H1 (cell line): ENCODE measurements at regions not wholly inside any gene's neighbourhood (a gene's known extent, or its start where the extent isn't known, plus 50 kb on each side); places are given as distances from the start of the nearest gene placed in this dataset.

Experiments used
- CTCF ChIA-PET: fragments of 300-600 bp; sonication (Branson Sonifier 250); formaldehyde crosslinking; loops from one replicate; lab custom pipeline; 2021; ENCODE audit not compliant: partially characterized antibody; lab: Charles Lee
- POLR2A ChIA-PET: fragments of 300-600 bp; sonication (Branson Sonifier 250); formaldehyde crosslinking; loops from one replicate; lab custom pipeline; 2021; ENCODE audit warnings: inconsistent platforms; ENCODE audit not compliant: partially characterized antibody; lab: Charles Lee
- DNase-seq, 2 experiments: peaks; one replicate each; pipeline versions ENCODE4 v3.0.0 to v3.0.0-alpha.2; 2010 to 2022; ENCODE audit warnings: low spot score in 2 of 2, low read depth in 1 of 2, mixed read lengths in 1 of 2
- FAIRE-seq: peaks from 2 replicates; lab custom pipeline; 2011; peaks lifted over from hg19 to GRCh38; lab: Jason Lieb, UNC
- H2AFZ ChIP-seq: 2 replicates; pipeline ENCODE4 v1.8.1; 2012; ENCODE audit warnings: low read length, inconsistent platforms
- H2AK5ac ChIP-seq: 2 replicates; pipeline ENCODE4 v1.6.1; 2013; ENCODE audit warnings: low read depth, low read length
- H2BK120ac ChIP-seq: replicated peaks from 2 replicates; pipeline ENCODE3; 2013; ENCODE audit warnings: low read depth, low read length, inconsistent platforms
- H2BK12ac ChIP-seq: 2 replicates; pipeline ENCODE4 v1.6.1; 2013; ENCODE audit warnings: low read depth, low read length
- H2BK15ac ChIP-seq: 2 replicates; pipeline ENCODE4 v1.6.1; 2013; ENCODE audit warnings: low read length
- H2BK20ac ChIP-seq: 2 replicates; pipeline ENCODE4 v1.6.1; 2013; ENCODE audit warnings: low read length
- H2BK5ac ChIP-seq: 2 replicates; pipeline ENCODE4 v1.6.1; 2013; ENCODE audit warnings: low read depth, low read length
- H3K14ac ChIP-seq: 2 replicates; pipeline ENCODE4 v1.6.1; 2013; ENCODE audit warnings: inconsistent platforms; ENCODE audit not compliant: insufficient read length
- H3K18ac ChIP-seq: 2 replicates; pipeline ENCODE4 v1.6.1; 2013; ENCODE audit warnings: low read length; ENCODE audit errors: extremely low read depth
- H3K23ac ChIP-seq: 2 replicates; pipeline ENCODE4 v1.6.1; 2013; ENCODE audit warnings: inconsistent platforms; ENCODE audit not compliant: insufficient read length
- H3K23me2 ChIP-seq: 2 replicates; pipeline ENCODE4 v1.6.1; 2013; ENCODE audit warnings: low read depth, low read length
- H3K27ac ChIP-seq: 2 replicates; pipeline ENCODE4 v1.6.1; 2011; ENCODE audit warnings: low read depth, low read length, inconsistent platforms
- H3K27me3 ChIP-seq, 4 experiments: replicated peaks in 1 of 4; 1 replicate in 1 of 4; 2 replicates in 3 of 4; pipeline versions ENCODE4 v1.6.1 to v1.8.1; 2011 to 2013; ENCODE audit warnings: low read length in 3 of 4, mild to moderate bottlenecking in 3 of 4, inconsistent platforms in 2 of 4, mixed read lengths in 2 of 4, moderate library complexity in 1 of 4; ENCODE audit not compliant: control insufficient read depth in 3 of 4, insufficient read depth in 3 of 4; ENCODE audit errors: extremely low read depth in 1 of 4
- H3K36me3 ChIP-seq, 4 experiments: 2 replicates each; pipeline versions ENCODE4 v1.6.1 to v1.8.1; 2011 to 2013; ENCODE audit warnings: mild to moderate bottlenecking in 4 of 4, low read length in 3 of 4, moderate library complexity in 2 of 4, control low read depth in 1 of 4, inconsistent platforms in 1 of 4; ENCODE audit not compliant: insufficient read depth in 4 of 4, control insufficient read depth in 2 of 4
- H3K4ac ChIP-seq: replicated peaks from 2 replicates; pipeline ENCODE3; 2013; ENCODE audit warnings: low read length, low read depth, mixed read lengths, inconsistent platforms; ENCODE audit not compliant: insufficient read length
- H3K4me1 ChIP-seq, 4 experiments: replicated peaks in 1 of 4; 1 replicate in 1 of 4; 2 replicates in 3 of 4; pipeline versions ENCODE4 v1.6.1 to v1.8.1; 2011 to 2013; ENCODE audit warnings: low read length in 3 of 4, inconsistent platforms in 2 of 4, mixed read lengths in 1 of 4; ENCODE audit not compliant: insufficient read depth in 4 of 4, control insufficient read depth in 3 of 4
- H3K4me2 ChIP-seq, 2 experiments: 2 replicates each; pipeline versions ENCODE4 v1.6.1 to v1.8.1; 2011 to 2013; ENCODE audit warnings: low read depth in 2 of 2, low read length in 2 of 2, control low read depth in 1 of 2, inconsistent platforms in 1 of 2, mild to moderate bottlenecking in 1 of 2; ENCODE audit not compliant: insufficient read depth in 1 of 2
- H3K4me3 ChIP-seq, 4 experiments: fragments of 200-600, 300-600 bp in 1 of 4; sonication (generic), shearing (Covaris generic), sonication (Bioruptor Twin) in 1 of 4; 2 replicates each; pipeline versions ENCODE4 v1.5.1 to v1.8.1; 2011 to 2016; ENCODE audit warnings: low read length in 4 of 4, low read depth in 3 of 4, control low read depth in 2 of 4, inconsistent platforms in 2 of 4, mild to moderate bottlenecking in 2 of 4, mixed read lengths in 1 of 4, moderate library complexity in 1 of 4; ENCODE audit not compliant: insufficient read depth in 2 of 4; ENCODE audit errors: extremely low read depth in 1 of 4
- H3K56ac ChIP-seq: replicated peaks from 2 replicates; pipeline ENCODE3; 2013; ENCODE audit warnings: low read depth, mild to moderate bottlenecking, mixed read lengths, low read length, inconsistent platforms; ENCODE audit not compliant: insufficient read length
- H3K79me1 ChIP-seq: 2 replicates; pipeline ENCODE4 v1.6.1; 2013; ENCODE audit warnings: low read depth, low read length, control low read depth
- H3K79me2 ChIP-seq, 2 experiments: 2 replicates each; pipeline versions ENCODE4 v1.6.1 to v1.8.1; 2012 to 2013; ENCODE audit warnings: low read length in 2 of 2, mild to moderate bottlenecking in 2 of 2, inconsistent platforms in 1 of 2; ENCODE audit not compliant: insufficient read depth in 2 of 2, control insufficient read depth in 1 of 2
- H3K9ac ChIP-seq, 4 experiments: replicated peaks in 1 of 4; 1 replicate in 1 of 4; 2 replicates in 3 of 4; pipeline versions ENCODE4 v1.6.1 to v1.8.1; 2011 to 2013; ENCODE audit warnings: low read depth in 3 of 4, low read length in 3 of 4, control low read depth in 2 of 4, mild to moderate bottlenecking in 2 of 4, moderate library complexity in 2 of 4, inconsistent platforms in 1 of 4; ENCODE audit errors: extremely low read depth in 1 of 4
- H3K9me3 ChIP-seq, 2 experiments: 2 replicates each; pipeline versions ENCODE4 v1.6.1 to v1.8.1; 2012 to 2013; ENCODE audit warnings: mild to moderate bottlenecking in 2 of 2, moderate library complexity in 2 of 2, control low read depth in 1 of 2, inconsistent platforms in 1 of 2, low read depth in 1 of 2, low read length in 1 of 2, mixed read lengths in 1 of 2; ENCODE audit not compliant: insufficient read depth in 2 of 2
- H4K20me1 ChIP-seq, 2 experiments: replicated peaks in 1 of 2; 2 replicates each; pipeline versions ENCODE3 to v1.8.1; 2011 to 2013; ENCODE audit warnings: inconsistent platforms in 2 of 2, low read length in 2 of 2, mild to moderate bottlenecking in 1 of 2; ENCODE audit not compliant: insufficient read depth in 2 of 2, control insufficient read depth in 1 of 2
- H4K5ac ChIP-seq: 2 replicates; pipeline ENCODE4 v1.6.1; 2013; ENCODE audit warnings: low read length, low read depth, mixed read lengths, inconsistent platforms; ENCODE audit not compliant: insufficient read length
- H4K8ac ChIP-seq: 2 replicates; pipeline ENCODE4 v1.8.0; 2013; ENCODE audit warnings: mild to moderate bottlenecking, moderate library complexity, low read length, inconsistent platforms; ENCODE audit not compliant: insufficient read depth; ENCODE audit errors: extremely low read depth
- H4K91ac ChIP-seq: replicated peaks from 2 replicates; pipeline ENCODE3; 2013; ENCODE audit warnings: low read length, mixed read lengths, inconsistent platforms; ENCODE audit not compliant: insufficient read length
- CBX5 ChIP-seq: fragments of 300-800, 300-1000 bp; sonication (generic); IDR thresholded peaks from 2 replicates; pipeline ENCODE4 v1.7.1; 2016; ENCODE audit warnings: antibody characterized with exemption, low read length, low read depth
- GTF2F1 ChIP-seq: IDR thresholded peaks from 2 replicates; pipeline ENCODE4 v1.6.1; 2012; ENCODE audit warnings: low read depth, low read length, improper control_type of control experiment, borderline replicate concordance
- JUN ChIP-seq: IDR thresholded peaks from 2 replicates; pipeline ENCODE4 v1.6.1; 2011; ENCODE audit warnings: low read depth, mild to moderate bottlenecking, improper control_type of control experiment, low read length
- PHF8 ChIP-seq: fragments of 200-600 bp; sonication (generic); conservative IDR thresholded peaks from 2 replicates; pipeline ENCODE4 v1.7.1; 2012; ENCODE audit warnings: low read depth, mild to moderate bottlenecking, inconsistent platforms, low read length, moderate library complexity
- POU5F1 ChIP-seq: IDR thresholded peaks from 2 replicates; pipeline ENCODE4 v1.6.1; 2011; ENCODE audit warnings: low read depth, mild to moderate bottlenecking, low read length, moderate library complexity
- RNF2 ChIP-seq: fragments of 200-900, 300-1000 bp; sonication (generic); IDR thresholded peaks from 2 replicates; pipeline ENCODE4 v1.7.1; 2016; ENCODE audit warnings: borderline replicate concordance, low read depth, mild to moderate bottlenecking, antibody characterized with exemption, low read length; ENCODE audit not compliant: poor library complexity, severe bottlenecking; ENCODE audit errors: missing control alignments
- WGBS, 2 experiments: shearing (Covaris generic) in 1 of 2; methylation state at CpG; one replicate each; pipeline versions ENCODE4 v1.1.6 to v1.1.7; 2013 to 2015; ENCODE audit warnings: low lambda C conversion rate in 2 of 2, mixed read lengths in 2 of 2, inconsistent platforms in 1 of 2, low coverage in 1 of 2, missing lambda C conversion rate in 1 of 2; ENCODE audit not compliant: insufficient replicate concordance in 2 of 2, insufficient coverage in 1 of 2, insufficient read length in 1 of 2; ENCODE audit errors: extremely low coverage in 1 of 2, missing lambda C conversion rate in 1 of 2; 5-methylcytosine and 5-hydroxymethylcytosine counted together
- TF ChIP-seq, protein P1 (sequence below): IDR thresholded peaks from 2 replicates; pipeline ENCODE4 v1.6.1; 2012; ENCODE audit warnings: low read length, inconsistent platforms

DNA sequence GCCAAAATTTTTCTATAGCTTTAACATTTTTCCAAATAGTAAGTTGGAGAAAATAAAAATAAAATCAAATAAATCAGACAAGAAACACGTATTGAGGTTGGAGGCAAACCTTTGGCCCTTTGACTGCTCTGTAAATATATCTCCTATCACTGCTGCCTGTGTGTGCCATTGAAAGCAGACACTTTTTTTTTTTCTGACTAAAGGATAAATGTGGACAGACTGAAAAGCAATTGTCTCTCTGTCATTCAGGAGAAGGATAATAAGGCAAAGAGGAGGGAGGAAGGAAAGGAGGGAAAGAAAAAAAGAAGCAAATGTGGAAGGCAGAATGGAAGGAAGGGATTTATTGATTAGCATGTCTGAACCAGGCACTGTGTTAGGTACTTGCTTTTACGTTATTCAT is 85.2 kb upstream of the SULF2 start:
- Histone ChIP-seq H2BK15ac (no peak overlapping the region), H2BK20ac (no peak overlapping the region), H3K4ac (no peak overlapping the region), H4K20me1 (no peaks in the 10 kb centered on the region), H3K56ac (no peak overlapping the region), H2AFZ (no peak overlapping the region), H3K9me3 (no peaks in the 10 kb centered on the region), H2AK5ac (no peak overlapping the region), H3K18ac (no peak overlapping the region), H3K4me1 (no peaks in the 10 kb centered on the region), H2BK12ac (no peak overlapping the region), H3K4me3 (no peak overlapping the region), H3K79me2 (no peaks in the 10 kb centered on the region), H3K9ac (no peak overlapping the region), H3K27ac (no peak overlapping the region), H3K36me3 (no peaks in the 10 kb centered on the region), H3K23ac (no peak overlapping the region), H3K4me2 (no peak overlapping the region), H2BK5ac (no peak overlapping the region), H3K79me1 (no peaks in the 10 kb centered on the region), H3K23me2 (no peaks in the 10 kb centered on the region), H3K27me3 (no peaks in the 10 kb centered on the region), H3K14ac (no peak overlapping the region), H2BK120ac (no peak overlapping the region), H4K8ac (no peak overlapping the region), H4K5ac (no peak overlapping the region), H4K91ac (no peak overlapping the region)
- CTCF ChIA-PET, result interaction anchor here (0.7 to 1.8 kb wide), 3 partner anchors 25 to 480 kb away, joined by 3 to 6 read pairs (median 4); no protein-coding TSS in a partner anchor
- TF ChIP-seq CBX5, result no peak
- no peak for TF ChIP-seq JUN
- TF ChIP-seq RNF2, result no peak
- TF ChIP-seq GTF2F1, result no peak
- TF ChIP-seq POU5F1, result no peak
- no peak for TF ChIP-seq PHF8
- TF ChIP-seq, protein P1, sequence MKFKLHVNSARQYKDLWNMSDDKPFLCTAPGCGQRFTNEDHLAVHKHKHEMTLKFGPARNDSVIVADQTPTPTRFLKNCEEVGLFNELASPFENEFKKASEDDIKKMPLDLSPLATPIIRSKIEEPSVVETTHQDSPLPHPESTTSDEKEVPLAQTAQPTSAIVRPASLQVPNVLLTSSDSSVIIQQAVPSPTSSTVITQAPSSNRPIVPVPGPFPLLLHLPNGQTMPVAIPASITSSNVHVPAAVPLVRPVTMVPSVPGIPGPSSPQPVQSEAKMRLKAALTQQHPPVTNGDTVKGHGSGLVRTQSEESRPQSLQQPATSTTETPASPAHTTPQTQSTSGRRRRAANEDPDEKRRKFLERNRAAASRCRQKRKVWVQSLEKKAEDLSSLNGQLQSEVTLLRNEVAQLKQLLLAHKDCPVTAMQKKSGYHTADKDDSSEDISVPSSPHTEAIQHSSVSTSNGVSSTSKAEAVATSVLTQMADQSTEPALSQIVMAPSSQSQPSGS, result no peak
- DNase-seq (no peak), FAIRE-seq (no peak)
- WGBS, 2 experiments, result 88% methylated on average over 2 of the region's 2 CpGs; no CpG with 5 or more reads in 1 of the 2 experiments
- POLR2A ChIA-PET, result interaction anchor here (0.7 kb wide), 2 partner anchors 74 to 731 kb away, joined by 3 read pairs; no protein-coding TSS in a partner anchor
